IMR-90 (cell line): ENCODE measurements at regions not wholly inside any gene's neighbourhood (a gene's known extent, or its start where the extent isn't known, plus 50 kb on each side); places are given as distances from the start of the nearest gene placed in this dataset.

Source experiments
- CTCF ChIP-seq: conservative IDR thresholded peaks from 2 replicates; pipeline ENCODE4 v1.5.1; 2012; ENCODE audit warnings: mild to moderate bottlenecking, low read depth, low read length, improper control_type of control experiment
- MXI1 ChIP-seq: IDR thresholded peaks from 2 replicates; pipeline ENCODE4 v1.6.1; 2012; ENCODE audit warnings: low read depth, mild to moderate bottlenecking, low read length, moderate library complexity, borderline replicate concordance
- SMC3 ChIP-seq: fragments of 150-350 bp; IDR thresholded peaks from 2 replicates; pipeline ENCODE4 v1.6.1; 2016; ENCODE audit warnings: low read depth, mild to moderate bottlenecking, antibody characterized with exemption, low read length, moderate library complexity

GRCh38 chr5:8634219-8634618 lies 765.3 kb downstream of the MTRR start:
- TF ChIP-seq CTCF (no peak), MXI1 (no peak), SMC3 (no peak)
